ENCODE measurements at regions not wholly inside any gene's neighbourhood (a gene's known extent, or its start where the extent isn't known, plus 50 kb on each side); places are given as distances from the start of the nearest gene placed in this dataset.

DNA sequence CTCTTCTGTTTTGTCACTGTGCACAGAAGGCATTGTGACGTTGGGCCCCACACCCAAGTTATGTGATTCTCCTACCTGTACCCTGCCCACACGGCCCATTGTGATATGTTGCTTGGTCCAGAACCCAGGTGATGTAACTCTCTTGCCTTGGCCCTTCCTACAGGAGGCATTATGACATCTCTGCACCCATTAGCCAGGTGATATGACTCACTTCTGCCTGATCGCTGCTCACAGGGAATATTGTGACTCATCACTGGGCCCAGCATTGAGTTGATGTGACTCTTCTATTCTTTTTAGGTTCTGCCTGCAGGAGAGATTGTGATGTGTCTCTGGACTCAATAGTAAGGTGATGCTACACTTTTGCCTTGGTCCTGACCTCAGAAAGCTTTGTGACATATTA lies 65.4 kb upstream of the ZNF91 start:
- FAIRE-seq (no peak), DNase-seq (ENCODE audit: low read depth in 1 of 2, low spot score in 1 of 2) (no peak), ATAC-seq (no peak)
- WGBS (ENCODE audit: missing lambda C conversion rate): 1% methylated on average over 3 of the region's 3 CpGs
- no peak overlapping the region for H3K27ac ChIP-seq
- POLR2A ChIA-PET: no interaction called here
- CTCF ChIA-PET: no interaction called here
- TF ChIP-seq HEYL (CRISPR knock-in tag; IDR thresholded peaks at IDR 0.05) (no peak), RARB (CRISPR knock-in tag; IDR thresholded peaks at IDR 0.05) (no peak), CBX8 (IDR thresholded peaks at IDR 0.05) (no peak), TP53 (CRISPR knock-in tag; IDR thresholded peaks at IDR 0.05) (no peak), HOXB13 (CRISPR knock-in tag; IDR thresholded peaks at IDR 0.05; ENCODE audit: low read depth) (no peak), NPAS2 (CRISPR knock-in tag; IDR thresholded peaks at IDR 0.05; ENCODE audit: borderline replicate concordance) (no peak), CHD4 (IDR thresholded peaks at IDR 0.05; ENCODE audit: borderline replicate concordance) (no peak), ZNF302 (CRISPR knock-in tag; IDR thresholded peaks at IDR 0.05) (no peak), ZFP36 (IDR thresholded peaks at IDR 0.05; ENCODE audit: borderline replicate concordance, partially characterized antibody) (no peak), RNF2 (IDR thresholded peaks at IDR 0.05; ENCODE audit: borderline replicate concordance, low read depth) (no peak), GATA3 (IDR thresholded peaks at IDR 0.05; ENCODE audit: borderline replicate concordance) (no peak), MAZ (IDR thresholded peaks at IDR 0.05; ENCODE audit: borderline replicate concordance, low read depth, low read length) (no peak), ELK1 (IDR thresholded peaks at IDR 0.05; ENCODE audit: low read depth, low read length) (no peak), ATOH8 (CRISPR knock-in tag; IDR thresholded peaks at IDR 0.05; ENCODE audit: low read depth) (no peak), FOSB (CRISPR knock-in tag; IDR thresholded peaks at IDR 0.05) (no peak), EHMT2 (IDR thresholded peaks at IDR 0.05; ENCODE audit: low read depth) (no peak)
- no peak overlapping the region for H3K4me2 ChIP-seq
- H3K4me1 ChIP-seq: no peaks in the 10 kb centered on the region
- H3K9me3 ChIP-seq: peaks cover 28% of the 10 kb centered on the region; the same call in 2 of the 3 replicates
- no peak overlapping the region for H3K4me3 ChIP-seq

Small RNA genes lying in the stretch of these regions (small RNA-seq; reads per million reads assigned to genes)
- 0 reads per million in 6 experiments for gene RPS27P29

Measured in A549 (cell line).